HT1080 (cell line): ENCODE measurements at regions not wholly inside any gene's neighbourhood (a gene's known extent, or its start where the extent isn't known, plus 50 kb on each side); places are given as distances from the start of the nearest gene placed in this dataset.

Experiments
- DNase-seq: peaks from one replicate; pipeline ENCODE4 v3.0.0-alpha.2; 2015; ENCODE audit warnings: low read depth

DNA sequence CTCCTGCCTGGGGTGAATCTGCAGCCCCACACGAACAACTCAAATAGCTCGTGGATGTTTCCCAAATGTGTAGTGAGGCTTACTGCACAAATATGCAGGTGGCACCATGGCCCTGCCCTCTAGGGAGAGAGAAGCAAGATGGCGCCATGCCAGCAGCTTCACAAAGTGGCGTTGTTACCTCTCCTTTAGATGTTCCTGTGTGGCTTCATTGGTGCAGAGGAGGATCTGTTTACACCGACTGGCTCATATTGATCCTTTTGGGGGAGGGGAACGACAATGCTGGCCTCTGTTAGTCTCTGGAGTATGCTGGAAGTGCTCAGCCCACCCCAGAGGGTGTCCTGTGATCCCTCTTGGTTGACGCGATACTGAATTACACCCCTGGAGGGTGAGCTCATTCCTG, 99.5 kb upstream of the GATA6 start:
- no peak for DNase-seq

DNA sequence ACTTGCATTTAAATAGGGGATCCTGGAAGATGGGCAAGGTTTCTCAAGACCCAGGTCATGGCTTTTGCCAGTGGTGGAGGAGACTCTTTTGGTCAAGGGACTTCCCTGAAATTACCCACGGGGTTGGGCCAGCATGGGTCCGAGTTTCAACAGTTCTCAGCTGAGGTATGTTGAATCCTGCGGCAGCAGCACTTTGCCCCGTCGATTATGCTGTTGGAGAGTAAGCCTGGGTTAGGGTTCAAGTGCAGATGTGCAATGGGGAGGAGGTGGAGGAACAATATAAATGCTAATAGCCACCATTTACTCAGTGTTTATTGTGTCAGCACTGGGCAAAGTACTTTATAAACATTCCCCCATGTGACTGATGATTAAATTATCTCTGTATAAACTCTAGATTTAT, 96.0 kb upstream of the GATA6 start:
- no peak for DNase-seq

DNA sequence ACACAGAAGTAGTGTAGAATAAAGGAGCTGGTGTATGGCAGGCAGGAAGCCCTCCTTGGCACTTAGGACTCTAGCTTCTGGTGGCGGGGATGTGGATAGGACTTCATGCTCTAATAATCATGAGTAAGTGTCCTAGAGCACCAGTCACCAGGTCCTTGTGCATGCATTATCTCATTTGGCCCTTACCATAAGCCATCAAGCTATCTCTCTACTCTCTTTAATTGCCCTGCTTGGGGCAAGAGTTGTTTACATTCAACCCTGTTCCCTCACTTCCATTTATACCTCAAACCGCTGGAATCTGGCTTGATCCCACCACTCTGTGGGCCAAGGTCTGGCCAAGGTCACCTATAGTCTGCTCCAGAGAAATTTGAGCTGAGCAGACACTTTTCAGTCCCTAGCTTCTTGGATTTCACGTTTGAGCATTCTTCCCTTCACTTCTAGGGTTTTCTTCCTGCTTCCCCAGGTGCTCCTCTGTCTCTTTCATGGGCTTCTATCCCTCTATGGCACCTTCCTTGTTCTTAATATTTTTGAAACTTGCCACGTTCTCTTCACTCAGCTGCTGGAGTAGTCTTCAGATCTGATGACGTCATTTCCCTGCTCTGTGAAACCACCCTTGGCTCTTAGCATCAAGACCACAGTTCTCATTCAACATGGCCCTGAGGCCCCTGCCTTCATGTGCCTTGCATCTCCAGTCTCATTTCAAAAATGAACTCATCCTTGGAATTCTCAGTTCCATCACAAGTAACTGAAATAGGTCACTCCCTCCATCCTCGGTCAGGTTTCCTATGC, 94.9 kb upstream of the GATA6 start:
- no peak for DNase-seq

DNA sequence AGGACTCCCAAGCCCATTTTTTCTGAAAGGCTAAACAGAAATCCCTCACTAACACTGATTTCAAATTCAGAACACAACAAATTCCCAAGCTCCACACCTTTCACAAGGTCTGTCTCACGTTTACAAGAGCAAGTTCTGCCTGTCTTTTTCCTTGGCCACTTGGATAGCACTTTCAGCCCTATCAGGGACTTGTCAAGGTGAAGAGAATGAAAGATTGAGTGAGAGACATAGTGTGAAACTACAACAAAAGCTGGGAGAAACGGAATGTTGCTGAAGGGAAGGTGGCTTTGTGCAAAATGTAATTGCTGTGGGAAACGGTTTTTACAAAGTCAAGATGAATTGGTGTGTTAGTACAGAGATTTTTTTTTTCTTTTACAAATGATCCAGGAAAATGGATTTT, 89.4 kb upstream of the GATA6 start:
- no peak for DNase-seq

DNA sequence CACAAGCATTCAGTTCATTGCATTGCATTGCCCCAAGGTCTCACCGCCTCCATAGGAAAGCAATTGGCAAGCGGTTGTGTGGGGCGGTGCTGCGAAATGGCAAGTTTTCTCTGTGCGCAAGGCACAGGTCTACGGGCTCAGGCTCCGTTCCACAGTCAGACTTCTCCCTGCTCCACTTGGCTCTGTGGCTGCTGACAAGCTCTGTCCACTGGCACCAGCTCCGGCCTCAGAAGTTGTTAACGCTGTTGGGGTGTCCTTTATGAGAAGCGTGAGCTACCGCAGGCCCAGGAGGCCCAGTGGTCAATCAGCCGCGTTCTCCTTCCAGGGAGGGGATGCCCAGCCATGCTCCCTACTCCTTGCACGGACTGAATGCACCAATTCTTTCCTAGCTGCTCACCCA, 87.0 kb upstream of the GATA6 start:
- DNase-seq, result no peak

DNA sequence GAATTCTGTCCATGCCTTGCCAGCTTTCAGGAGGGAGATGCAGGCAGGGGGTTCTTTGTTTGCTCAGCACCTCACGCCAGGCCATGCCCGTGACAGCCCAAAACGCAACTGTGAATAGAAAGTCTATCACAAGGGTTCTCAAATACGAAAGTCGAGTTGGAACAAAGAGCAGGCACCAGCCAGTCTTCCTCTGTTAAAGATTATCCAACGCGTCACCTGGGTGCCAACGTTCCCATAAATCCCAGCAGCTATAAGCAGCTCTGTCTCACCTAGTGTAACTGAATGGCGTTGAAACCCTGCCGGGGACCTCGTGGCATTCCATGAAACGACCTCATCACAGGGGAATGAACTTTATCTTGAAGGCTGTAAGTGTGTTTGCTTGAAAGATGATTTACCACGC, 84.8 kb upstream of the GATA6 start:
- no peak for DNase-seq

DNA sequence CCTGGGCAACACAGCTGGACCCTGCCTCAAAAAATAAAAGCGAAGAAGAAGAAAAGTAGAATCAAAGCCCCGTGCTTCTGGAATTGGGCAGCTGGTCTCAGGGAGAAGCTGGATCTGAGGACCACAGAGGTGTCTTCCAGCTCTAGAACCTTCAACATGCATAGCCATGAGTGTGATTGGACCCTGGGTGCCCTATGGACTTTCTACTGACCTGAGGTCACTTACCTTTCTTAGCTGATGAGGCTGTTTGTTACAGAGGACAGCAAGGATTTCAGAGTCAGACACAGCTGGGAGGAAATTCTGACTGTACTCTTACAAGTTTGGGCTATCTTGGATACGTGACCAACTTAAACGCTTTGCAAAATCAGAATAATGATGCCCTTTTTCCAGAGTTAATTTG, 82.4 kb upstream of the GATA6 start:
- no peak for DNase-seq

DNA sequence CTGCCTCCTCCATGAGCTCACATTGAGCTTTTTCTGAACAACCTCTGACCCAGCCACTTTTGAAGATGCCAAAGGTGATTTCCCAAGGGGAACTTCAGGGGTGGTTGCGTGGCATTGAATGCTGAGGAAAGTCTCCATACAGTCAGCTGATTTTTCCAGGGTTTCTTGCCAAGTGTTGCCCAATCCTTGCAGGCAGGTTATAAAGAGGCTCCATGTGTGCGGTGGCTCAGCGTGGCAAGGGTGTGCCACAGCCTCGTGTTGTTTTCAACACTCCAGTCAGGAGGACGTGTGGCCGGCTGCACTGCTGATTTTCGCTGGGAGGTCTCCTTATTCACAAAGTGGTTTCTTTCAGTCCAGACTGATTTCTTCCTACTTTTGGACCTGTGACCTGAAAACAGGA, 81.4 kb upstream of the GATA6 start:
- DNase-seq, result no peak

DNA sequence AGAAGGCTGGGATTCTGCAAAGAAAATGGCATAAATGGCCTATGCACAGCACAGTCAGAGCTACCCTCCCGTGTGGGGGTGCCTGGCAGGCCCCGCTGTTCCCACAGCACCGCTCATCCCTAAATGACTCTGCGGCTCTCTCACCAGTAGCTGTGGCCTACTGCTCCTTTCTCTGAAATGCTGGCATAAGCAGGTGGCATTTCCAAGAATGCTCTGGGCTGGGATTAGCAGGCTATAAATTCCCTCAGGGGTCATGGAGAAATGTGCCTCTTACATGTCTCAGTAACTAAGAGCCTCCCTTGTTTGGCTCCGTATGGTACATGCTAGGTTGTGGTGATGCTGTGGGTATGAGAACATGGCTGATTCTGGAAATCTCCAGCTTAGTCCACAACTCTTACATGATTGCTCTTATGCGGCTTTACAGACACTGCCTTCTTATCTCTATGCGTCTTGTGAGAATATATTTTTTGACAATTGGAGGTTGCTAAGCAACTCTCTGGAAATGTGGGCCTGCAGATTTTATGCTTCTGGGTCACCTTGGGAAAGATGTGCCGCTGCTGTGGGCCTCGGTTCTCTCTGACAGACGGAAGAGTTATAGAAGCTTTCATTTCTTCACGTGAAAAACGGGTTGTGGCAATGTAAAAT, 80.3 kb upstream of the GATA6 start:
- DNase-seq, result no peak

DNA sequence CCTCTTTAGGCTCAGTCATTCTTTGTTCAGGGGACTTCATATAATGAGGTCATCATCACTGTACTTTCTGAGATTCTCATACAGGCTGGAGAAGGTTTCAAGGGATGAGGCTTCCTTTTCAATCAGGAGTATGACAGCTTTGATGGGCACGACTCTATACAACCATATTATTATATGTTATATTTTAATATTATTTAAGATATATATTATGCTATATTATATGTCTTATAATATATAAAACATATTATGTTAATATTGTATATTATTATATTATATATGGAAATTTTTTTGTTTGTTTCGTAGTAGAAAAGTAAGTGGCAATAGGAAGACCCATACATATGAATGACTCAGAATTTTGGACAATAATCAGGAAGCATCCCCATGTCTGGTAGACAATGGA, 78.0 kb upstream of the GATA6 start:
- no peak for DNase-seq

DNA sequence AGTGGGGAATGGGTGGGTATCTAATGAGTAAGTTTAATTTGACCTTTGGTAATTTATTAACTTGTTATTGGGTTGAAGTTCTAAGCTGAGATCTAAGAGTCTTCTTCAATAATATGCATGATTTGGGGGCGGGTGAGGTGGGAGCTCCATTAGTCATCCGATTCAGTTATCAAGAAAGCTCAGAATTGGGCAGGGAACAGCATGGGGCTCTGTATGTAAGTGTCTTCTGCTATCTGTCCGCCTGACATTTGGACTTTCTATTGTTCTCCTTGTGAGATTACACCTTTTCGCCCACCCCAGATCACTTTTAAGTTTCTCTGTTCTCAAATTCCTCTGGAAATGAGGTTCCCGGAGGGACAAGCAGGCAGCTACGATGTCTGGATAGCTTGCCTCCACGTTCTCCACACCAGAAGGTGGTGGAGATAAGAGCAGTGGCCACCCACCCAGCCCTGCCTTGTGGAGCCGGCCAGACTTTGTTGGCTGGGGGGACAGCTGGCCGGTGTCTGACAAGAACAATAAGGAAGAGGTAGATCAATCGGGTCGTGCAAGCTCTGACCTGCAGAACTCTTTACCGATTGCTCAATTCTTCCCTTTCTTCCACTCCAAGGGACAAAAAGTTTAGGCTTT, 75.5 kb upstream of the GATA6 start:
- DNase-seq, result no peak

DNA sequence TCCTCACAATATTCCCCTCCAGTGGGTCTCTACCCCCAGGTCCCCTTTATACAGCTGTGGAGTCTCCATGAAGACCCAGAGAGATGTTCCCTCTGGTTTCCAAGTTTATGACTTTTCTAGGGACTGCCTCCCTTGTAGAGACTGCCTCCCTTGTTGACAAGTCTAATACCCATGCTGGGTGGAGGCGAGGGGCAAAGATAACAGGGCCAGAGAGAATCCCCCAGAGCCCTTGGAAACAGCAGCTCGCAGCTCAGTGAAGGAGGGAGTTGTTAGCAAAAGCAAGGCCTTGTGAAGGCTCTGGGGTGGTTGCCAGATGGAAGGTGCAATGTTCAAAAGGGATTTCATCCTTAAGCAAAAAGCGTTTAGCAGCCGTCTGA, 75.0 kb upstream of the GATA6 start:
- DNase-seq, result no peak

DNA sequence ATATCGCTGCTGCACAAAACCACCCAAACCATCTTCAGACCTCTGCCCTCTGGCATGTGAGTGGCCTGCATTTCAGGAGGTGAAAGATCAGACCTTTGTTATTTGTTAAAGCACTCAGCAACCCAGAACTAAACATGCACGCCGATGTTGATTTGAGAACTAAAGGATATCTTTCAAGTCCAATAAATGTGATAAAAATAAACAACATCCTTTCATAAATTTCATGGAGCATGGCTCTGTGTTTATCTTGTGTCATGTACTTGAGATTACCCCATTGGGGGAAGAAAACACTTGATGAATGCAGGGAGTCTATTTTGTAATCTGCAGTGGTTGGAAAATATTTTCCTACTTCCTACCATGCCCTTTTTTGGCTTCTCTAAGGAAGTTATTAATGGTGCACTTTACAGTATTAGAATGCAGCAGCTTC, 70.8 kb upstream of the GATA6 start:
- DNase-seq, result no peak

DNA sequence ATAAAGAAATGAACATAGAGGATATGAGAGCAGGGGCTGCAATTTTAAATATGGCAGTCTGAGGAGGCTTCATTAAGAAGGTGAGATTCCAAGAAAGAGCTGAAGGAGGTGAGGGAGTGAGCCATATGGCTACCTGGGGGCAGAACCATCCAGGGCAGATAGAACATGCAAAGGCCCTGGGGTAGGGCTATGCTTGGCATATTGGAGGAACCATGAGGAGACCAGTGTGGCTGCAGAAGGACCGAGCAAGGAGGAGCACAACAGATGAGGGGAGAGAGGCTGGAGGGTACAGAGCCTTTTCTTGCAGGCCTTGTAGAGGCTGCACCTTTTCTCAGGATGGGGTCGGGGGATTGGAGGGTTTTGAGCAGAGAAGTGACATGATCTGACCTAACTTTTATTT, 69.5 kb upstream of the GATA6 start:
- DNase-seq, result no peak

DNA sequence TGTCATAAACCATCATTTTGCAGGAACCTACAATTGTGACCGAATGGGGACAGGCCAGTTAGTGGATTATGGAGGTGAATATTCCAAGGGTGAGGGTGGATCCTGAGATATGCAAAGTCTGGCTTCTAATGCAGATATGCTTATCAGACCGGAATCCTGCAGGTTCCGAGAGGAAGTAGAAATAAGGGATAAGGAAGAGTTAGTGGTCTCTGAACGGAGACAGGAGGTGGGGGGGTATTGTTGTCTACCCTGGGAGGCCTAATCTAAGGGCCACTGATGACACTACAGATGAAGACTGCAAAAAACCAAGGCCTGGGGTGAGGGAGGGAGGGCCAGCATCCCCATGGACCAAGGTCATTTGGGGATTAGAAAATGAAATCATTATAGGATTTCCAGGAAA, 67.7 kb upstream of the GATA6 start:
- DNase-seq, result no peak

DNA sequence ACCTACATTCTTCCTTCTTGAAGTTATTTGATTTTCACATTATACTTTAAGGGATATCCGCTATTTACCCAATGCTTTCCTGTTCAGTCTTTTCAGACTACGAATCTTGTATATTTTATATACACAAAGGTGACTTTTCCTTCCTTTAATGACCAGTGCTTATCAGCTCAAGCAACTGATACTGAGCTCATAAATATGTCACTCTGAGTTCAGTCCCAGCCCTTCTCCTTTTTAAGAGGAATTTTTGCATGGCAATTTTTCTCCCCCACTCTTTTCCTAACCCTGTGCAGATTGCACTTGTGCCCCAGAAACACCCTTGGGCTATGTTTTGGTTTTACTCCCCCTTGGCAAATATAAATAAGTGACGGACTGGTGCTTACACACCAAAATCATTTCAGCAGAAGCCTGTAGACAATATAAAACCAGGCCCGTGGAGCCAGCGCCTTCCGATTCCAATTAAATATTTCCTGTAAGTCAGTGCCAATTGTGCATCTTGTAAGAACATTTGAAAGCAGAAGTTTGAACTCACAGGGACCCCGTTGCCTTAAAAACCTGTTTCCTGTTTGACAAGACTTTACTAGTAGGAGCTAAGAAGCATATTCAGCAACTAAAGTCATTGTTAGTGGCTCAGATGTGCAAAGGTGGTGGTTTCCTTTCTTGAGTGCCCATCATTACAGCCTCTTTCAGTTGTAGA, 66.3 kb upstream of the GATA6 start:
- no peak for DNase-seq

DNA sequence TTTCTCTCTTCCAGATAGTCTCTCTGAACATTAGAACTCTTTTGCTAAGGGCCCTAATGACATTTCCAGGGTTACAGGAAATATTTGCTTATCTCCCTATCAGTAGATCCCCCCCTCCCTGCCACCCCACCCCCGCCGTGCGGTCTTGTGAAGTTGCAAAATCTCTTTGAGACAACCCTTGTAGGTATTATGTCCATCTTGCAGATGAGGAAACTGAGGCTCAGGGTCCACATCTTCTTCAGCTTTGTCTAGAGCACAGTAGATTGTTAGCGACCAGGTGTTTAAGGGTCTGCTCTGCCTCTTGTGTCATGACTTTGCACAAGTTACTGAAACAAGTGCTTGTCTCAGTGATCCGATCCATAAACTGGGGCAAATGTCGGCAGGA, 65.8 kb upstream of the GATA6 start:
- no peak for DNase-seq

DNA sequence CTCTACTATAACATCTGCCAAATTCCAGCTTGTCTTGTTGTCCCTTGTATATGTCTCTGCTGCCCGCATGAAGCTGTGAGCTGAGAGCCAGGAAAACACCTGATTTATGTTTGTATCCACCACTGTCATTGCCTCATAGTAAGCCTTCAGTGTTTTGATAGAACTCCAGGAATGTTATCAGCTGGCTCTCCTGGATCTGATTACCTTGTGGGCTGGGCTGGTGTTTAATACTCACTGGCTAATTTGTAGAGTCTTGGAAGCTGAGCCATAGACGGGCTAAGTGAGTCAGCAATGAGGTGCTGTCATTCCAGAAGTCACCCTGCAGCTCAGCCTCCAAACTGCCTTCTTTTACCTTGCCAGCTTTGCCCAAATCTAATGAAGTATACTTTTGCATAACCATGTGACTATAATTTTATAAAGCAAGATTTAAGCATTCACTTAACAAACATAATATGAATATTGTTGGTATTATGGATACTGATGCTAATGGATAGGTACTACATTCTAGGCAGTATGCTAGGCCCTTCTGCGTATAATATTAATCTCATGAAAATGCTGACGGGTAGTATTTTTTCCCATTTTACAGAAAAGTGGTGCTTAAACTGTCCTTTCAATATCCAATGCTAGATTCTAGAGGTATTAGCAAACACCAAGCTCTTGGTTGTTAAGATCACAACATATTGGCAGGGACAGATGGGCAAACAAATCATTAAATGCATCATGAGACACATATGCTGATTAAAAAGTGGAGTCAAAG, 62.7 kb upstream of the GATA6 start:
- DNase-seq, result peak; percentile 35

DNA sequence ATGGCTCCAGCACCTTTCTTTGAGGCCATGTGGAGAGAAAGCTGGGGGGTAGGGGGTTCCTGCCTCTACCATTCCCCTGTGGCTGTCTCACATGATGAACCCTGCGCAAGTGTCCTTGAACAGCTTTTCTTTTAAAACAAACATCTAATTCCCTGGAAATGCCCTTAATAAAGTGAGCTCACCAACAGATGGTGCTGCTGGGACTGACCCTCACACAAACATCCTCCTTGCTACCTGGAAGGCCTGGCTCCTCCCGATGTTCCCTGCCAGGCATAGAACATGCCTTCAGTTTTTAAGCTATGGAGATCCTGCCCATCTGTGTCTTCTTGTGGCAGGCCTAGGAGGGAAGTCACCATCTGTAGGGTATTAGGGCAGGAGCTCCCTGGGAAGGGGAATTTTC, 60.7 kb upstream of the GATA6 start:
- peak; percentile 3 for DNase-seq

DNA sequence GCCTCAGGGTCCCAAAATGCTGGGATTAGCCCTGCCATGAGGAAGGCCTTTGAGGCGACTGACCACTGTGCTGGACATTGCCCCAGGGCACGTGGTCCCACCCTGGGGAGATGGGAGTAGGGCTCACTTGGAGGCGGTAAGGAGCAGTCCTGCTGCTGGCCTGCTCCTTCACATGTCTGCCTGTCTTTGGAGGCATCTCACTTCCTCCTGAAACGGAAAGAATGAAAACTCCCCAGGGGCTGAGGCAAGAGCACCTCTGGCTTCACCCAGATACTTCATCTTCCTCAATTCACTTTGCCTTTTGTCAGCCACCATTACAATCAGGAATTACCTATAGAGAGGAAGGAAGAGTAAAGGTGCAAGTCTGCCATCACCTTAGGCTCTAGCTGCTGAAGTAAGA, 59.9 kb upstream of the GATA6 start:
- DNase-seq, result no peak

DNA sequence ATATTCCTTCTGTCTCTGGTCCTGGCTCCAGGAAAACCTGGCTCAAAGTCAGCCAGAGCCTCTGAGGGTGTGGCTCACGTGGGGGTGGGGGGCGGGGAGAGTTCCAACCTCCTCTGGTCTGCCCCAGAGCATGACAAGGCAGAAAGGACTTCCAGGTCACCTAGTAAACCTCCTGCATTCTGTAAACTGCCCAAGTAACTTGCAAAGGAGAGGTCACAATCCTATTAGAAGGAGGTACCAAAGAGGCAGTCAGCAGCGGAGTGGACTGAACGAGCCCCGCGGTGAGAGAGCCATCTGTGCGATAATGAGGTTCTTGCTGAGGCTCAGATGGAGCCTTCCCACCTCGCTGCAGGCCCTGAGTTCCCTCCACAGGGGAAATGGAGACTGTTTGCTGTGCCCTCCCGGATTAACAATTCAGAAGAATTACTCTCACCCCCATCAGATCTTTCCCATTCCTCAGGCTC, 58.9 kb upstream of the GATA6 start:
- no peak for DNase-seq

DNA sequence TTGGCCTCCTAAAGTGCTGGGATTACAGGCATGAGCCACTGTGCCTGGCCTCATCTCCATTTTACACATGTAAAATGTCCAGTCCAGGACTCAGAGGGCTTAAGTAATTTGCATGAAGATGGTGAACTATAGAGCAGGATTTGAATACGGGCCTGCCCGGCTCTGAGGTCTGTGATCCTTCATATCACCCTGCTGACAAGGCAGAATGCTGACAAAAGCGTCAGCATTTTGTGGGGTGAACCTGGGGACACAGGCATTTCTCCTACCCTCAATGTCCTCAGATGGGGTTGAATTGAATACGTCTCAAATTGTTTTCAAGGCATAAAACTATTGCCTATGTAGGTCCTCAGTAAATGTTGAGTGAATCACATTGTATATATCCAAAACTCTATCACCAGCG, 57.2 kb upstream of the GATA6 start:
- no peak for DNase-seq
